HAP-1 (cell line): ENCODE measurements at regions not wholly inside any gene's neighbourhood (a gene's known extent, or its start where the extent isn't known, plus 50 kb on each side); places are given as distances from the start of the nearest gene placed in this dataset.
"Not testable (repeated sequence)": the region's sequence is repeated elsewhere in the genome, so short reads cannot be mapped to it uniquely, and the experiment has no call there.

Source experiments
- DNase-seq, 2 experiments: peaks; one replicate each; pipeline ENCODE4 v3.0.0-alpha.2; 2016 to 2020; ENCODE audit warnings: low spot score in 2 of 2
- H3K27me3 ChIP-seq: fragments of 250-450 bp; sonication (Bioruptor Pico); 2 replicates; pipeline ENCODE4 v1.5.1; 2020; ENCODE audit warnings: low read depth, mild to moderate bottlenecking, moderate library complexity
- H3K36me3 ChIP-seq: fragments of 250-450 bp; sonication (Bioruptor Pico); replicated peaks from 2 replicates; pipeline ENCODE4 v1.5.1; 2020; ENCODE audit warnings: mild to moderate bottlenecking
- H3K4me1 ChIP-seq: fragments of 250-450 bp; sonication (Bioruptor Pico); 2 replicates; pipeline ENCODE4 v1.5.1; 2020; ENCODE audit warnings: mild to moderate bottlenecking
- H3K4me3 ChIP-seq: fragments of 250-450 bp; sonication (Bioruptor Pico); 2 replicates; pipeline ENCODE4 v1.5.1; 2020; ENCODE audit warnings: mild to moderate bottlenecking, moderate library complexity
- H3K9me3 ChIP-seq: fragments of 250-450 bp; sonication (Bioruptor Pico); 2 replicates; pipeline ENCODE4 v1.5.1; 2020; ENCODE audit warnings: mild to moderate bottlenecking, moderate library complexity
- in situ Hi-C: fragments of 300-500 bp; cut with MboI; formaldehyde crosslinking; loops from 3 replicates; pipeline ENCODE4 v1.14.3; 2020; ENCODE audit warnings: low sequenced_read_pairs, inconsistent platforms, mixed read lengths

DNA sequence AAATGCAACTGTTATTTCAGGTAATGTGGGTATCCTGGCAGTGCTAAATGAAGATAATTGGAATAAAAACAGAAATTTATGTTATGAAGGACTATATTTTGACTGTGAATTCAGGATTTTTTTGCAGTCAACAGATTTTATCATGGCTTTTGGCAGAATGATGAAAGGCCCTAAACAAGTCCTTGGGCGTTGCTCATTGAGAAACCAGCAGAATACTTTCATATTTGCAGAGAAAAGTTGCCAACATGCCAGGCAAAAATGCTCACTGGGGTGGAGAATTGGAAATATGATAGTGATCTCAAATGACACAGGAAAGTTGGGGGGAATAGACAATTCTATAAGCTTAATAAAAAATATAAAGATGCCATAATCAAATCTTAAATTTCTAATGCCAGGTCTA lies 121.1 kb downstream of the GPR85 start:
- no peaks in the 10 kb centered on the region for H3K4me1 ChIP-seq
- DNase-seq, result no peak
- no peak overlapping the region for H3K4me3 ChIP-seq
- in situ Hi-C loops, result no loop called here
- no peaks in the 10 kb centered on the region for H3K36me3 ChIP-seq
- no peaks in the 10 kb centered on the region for H3K27me3 ChIP-seq
- H3K9me3 ChIP-seq, result no peaks in the 10 kb centered on the region

DNA sequence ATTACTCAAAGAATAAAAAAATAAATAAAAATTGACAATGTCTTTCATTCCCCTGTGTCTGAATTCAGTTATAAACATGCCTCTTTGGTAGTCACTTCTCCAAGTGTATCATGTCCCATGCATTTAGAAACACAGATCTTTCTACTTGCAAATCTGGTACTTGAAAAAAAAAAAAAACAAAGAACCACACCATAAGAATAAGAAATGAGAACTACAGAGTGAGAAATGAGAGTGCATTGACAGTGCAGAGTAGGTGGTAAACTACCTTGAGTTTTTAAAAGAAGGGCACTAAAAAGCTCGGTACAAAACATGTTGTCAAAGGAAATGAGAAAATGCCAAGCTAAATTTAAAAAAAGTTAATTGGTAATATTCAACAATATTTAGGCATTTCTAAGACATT lies 123.0 kb downstream of the GPR85 start:
- DNase-seq, result no peak
- Histone ChIP-seq H3K9me3 (no peaks in the 10 kb centered on the region), H3K36me3 (no peaks in the 10 kb centered on the region), H3K27me3 (no peaks in the 10 kb centered on the region), H3K4me3 (no peak overlapping the region), H3K4me1 (no peaks in the 10 kb centered on the region)
- in situ Hi-C loops, result no loop called here

DNA sequence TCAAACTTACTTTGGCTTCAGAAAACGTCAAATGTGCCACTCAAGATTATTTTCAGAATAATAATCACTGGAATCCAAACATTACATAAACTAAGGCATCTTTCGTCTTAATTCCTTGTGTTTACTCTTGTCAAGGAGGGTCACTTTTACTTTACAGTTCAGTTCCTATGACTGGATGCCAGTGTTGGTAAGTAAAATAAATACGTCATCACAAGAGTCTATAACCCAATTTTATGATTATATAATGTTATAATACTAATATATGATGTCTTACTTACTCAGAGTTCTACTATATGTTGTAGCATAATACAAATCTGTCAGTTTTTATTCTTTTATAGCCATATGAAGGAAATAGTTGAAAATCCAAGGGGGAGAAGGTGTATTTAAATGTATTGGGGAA lies 123.8 kb downstream of the GPR85 start:
- no peaks in the 10 kb centered on the region for H3K9me3 ChIP-seq
- no peak for DNase-seq
- no peaks in the 10 kb centered on the region for H3K4me1 ChIP-seq
- H3K27me3 ChIP-seq, result no peaks in the 10 kb centered on the region
- H3K4me3 ChIP-seq, result no peak overlapping the region
- in situ Hi-C loops, result no loop called here
- no peaks in the 10 kb centered on the region for H3K36me3 ChIP-seq

DNA sequence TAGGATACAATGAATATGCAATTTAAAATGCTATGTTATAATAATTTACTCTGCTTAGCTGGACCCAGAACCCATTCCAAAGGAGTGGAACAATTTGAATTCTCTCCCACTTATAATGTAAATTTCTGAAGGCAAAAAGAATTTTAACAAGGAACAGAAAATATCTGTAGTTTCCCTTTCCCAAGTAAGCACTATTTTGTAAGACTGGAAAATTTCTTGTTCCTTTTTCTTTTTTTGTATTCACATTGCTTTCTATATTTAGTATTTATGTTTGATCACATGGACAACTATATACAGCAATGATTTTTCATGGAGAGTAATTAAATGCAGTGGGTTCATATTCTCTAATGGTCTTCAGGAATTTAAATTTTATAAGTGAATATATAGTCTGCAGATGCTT lies 127.4 kb downstream of the GPR85 start:
- Histone ChIP-seq H3K4me3 (no peak overlapping the region), H3K36me3 (no peaks in the 10 kb centered on the region), H3K9me3 (no peaks in the 10 kb centered on the region), H3K27me3 (no peaks in the 10 kb centered on the region), H3K4me1 (no peaks in the 10 kb centered on the region)
- in situ Hi-C loops, result no loop called here
- no peak for DNase-seq

DNA sequence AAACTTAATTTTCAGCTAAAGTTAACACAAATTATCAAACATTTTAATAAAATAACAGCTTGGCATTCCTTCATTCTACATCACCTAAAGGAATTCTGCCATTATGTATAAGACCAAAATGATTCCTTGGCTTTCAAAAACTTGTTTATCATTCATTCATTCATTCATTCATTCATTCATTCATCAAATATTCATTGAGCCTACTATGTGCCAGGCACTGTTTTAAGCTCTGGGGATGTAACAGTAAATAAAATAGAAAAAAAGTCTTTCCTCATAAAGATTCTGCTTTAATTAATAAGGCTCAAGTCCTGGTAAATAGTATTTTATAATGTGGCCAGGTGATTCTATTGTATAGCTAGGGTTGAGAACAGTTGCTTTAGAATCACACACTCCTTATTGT lies 127.9 kb downstream of the GPR85 start:
- Histone ChIP-seq H3K27me3 (no peaks in the 10 kb centered on the region), H3K4me1 (no peaks in the 10 kb centered on the region), H3K9me3 (no peaks in the 10 kb centered on the region), H3K36me3 (no peaks in the 10 kb centered on the region), H3K4me3 (no peak overlapping the region)
- DNase-seq, result no peak
- in situ Hi-C loops, result no loop called here

DNA sequence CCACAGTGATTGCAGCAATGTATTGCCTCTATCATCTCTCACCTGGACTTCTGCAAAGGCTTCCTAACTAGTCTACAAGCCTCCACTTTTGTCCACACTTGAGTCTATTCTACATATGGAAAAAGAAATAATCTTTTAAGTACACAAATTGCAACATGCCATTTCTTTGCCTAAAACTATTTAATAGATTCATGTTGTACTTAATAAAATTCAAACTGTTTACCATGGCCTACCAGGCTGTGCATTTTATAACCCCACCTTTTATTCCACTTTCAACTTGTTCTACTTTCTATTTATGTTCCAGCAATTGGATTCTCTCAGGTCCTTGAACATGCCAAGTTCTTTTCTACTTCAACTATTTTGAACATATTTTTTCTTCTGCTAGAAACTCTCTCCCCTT lies 128.7 kb downstream of the GPR85 start:
- Histone ChIP-seq H3K36me3 (no peaks in the 10 kb centered on the region), H3K4me3 (no peak overlapping the region), H3K4me1 (no peaks in the 10 kb centered on the region), H3K9me3 (no peaks in the 10 kb centered on the region), H3K27me3 (no peaks in the 10 kb centered on the region)
- in situ Hi-C loops, result no loop called here
- no peak for DNase-seq

DNA sequence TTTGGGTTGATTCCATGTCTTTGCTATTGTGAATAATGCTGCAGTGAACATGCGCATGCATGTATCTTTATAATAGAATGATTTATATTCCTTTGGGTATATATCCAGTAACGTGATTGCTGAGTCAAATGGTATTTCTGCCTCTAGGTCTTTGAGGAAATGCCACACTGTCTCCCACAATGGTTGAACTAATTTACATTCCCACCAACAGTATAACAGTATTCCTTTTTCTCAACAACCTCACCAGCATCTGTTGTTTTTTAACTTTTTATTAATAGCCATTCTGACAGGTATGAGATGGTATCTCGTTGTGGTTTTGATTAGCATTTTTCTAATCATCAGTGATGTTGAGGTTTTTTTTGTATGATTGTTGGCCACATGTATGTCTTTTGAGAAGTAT lies 133.6 kb downstream of the GPR85 start:
- in situ Hi-C loops, H3K4me1 ChIP-seq, H3K36me3 ChIP-seq, H3K4me3 ChIP-seq, H3K27me3 ChIP-seq, DNase-seq, H3K9me3 ChIP-seq: not testable (repeated sequence)

DNA sequence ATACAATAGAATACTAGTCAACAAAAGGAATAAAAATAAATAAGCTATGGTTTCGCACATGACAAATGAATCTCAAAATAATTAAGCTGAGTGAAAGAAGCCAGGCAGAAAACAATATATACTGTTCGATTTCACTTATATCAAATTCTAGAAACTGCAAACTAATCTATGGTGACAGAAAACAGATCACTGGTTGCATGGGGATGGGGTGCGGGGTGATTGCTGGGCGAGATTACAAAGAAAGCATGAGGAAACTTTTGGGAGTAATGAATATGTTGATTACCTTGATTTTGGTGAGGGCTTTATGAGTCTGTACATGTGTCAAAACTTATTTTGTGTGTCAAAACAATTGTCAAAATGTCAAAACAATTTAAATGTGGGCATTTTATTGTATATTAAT lies 135.6 kb downstream of the GPR85 start:
- H3K9me3 ChIP-seq, result no peaks in the 10 kb centered on the region
- H3K36me3 ChIP-seq, result no peaks in the 10 kb centered on the region
- H3K27me3 ChIP-seq, result no peaks in the 10 kb centered on the region
- no peaks in the 10 kb centered on the region for H3K4me1 ChIP-seq
- H3K4me3 ChIP-seq, result no peak overlapping the region
- DNase-seq, result no peak
- in situ Hi-C loops, result no loop called here

DNA sequence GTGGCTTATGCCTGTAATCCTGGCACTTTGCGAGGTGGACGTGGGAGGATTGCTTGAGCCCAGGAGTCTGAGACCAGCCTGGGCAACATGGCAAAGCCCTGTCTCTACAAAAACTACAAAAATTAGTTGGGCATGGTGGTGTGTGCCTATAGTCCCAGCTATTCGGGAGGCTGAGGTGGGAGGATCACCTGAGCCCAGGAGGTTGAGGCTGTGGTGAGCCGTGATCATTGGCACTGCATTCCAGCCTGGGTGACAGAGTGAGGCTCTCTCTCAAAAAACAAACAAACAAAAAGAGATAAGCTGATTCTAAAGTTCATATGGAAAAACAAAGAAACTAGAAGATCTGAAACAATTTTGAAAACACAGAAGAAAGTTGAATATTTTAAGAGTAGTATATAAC lies 136.9 kb downstream of the GPR85 start:
- H3K36me3 ChIP-seq, H3K4me1 ChIP-seq, DNase-seq, H3K4me3 ChIP-seq, H3K27me3 ChIP-seq, in situ Hi-C loops, H3K9me3 ChIP-seq: not testable (repeated sequence)

DNA sequence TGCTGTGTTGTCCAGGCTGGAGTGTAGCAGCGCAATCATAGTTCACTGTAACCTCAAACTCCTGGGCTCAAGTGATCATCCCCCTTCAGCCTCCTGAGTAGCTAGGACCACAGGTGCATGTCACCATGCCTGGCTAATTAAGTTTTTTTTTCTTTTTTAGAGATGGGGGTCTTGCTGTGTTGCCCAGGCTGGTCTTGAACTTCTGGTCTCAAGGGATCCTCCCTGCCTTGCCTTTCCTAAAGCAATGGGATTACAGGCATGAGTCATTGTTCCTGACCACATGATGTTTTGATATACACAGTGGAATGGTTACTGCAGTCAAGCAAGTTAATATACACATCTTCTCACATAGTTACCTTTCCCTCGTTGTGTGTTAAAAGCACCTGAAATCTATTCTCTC lies 140.3 kb downstream of the GPR85 start:
- in situ Hi-C loops, result no loop called here
- Histone ChIP-seq H3K36me3 (no peaks in the 10 kb centered on the region), H3K4me3 (no peak overlapping the region), H3K9me3 (no peaks in the 10 kb centered on the region), H3K4me1 (no peaks in the 10 kb centered on the region), H3K27me3 (no peaks in the 10 kb centered on the region)
- DNase-seq, result no peak

DNA sequence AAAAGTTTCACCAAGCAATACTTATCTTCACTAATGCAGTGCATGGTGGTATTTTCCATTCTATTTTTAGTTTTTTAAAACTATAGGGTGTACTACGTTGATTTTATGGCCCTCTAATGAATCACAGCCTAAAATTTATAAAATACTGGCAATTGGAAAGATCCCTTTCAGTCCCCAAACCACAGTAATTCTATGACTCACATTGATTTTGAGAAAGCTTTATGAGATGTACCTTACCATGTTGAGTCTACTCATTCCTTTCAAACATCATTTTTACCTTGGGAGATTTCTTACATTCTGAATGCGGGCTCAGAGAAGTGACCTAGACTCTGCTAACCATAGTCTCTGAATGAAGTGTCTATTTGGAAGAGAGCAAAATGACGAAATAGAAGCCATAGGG lies 141.6 kb downstream of the GPR85 start:
- Histone ChIP-seq H3K4me1 (peaks cover 4% of the 10 kb centered on the region; the same call in 1 of the 2 replicates), H3K27me3 (no peaks in the 10 kb centered on the region), H3K9me3 (no peaks in the 10 kb centered on the region), H3K36me3 (no peaks in the 10 kb centered on the region), H3K4me3 (no peak overlapping the region)
- DNase-seq, result no peak
- in situ Hi-C loops, result no loop called here

DNA sequence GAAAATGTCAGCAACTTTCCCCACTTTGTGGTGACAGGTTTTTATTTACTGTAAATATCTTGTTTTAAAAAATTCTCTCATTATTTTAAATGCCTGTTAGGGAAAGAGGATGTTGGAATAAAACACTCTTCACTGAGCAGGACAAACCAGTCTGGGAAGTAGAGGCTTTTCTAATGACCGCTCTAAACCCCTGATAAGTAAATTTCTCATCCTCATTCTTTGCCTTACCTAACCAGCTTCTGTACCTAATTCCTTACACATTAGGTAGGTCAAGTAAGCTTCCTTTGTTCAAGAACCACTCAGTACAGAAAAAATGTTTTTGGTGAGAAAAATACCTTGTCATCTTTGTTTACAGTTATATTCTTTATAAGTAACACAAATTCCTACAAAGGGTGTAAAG lies 143.6 kb downstream of the GPR85 start:
- H3K9me3 ChIP-seq, result no peaks in the 10 kb centered on the region
- H3K4me1 ChIP-seq, result peaks cover 8% of the 10 kb centered on the region; the same call in 1 of the 2 replicates
- no peak overlapping the region for H3K4me3 ChIP-seq
- H3K36me3 ChIP-seq, result no peaks in the 10 kb centered on the region
- no peak for DNase-seq
- in situ Hi-C loops, result no loop called here
- H3K27me3 ChIP-seq, result no peaks in the 10 kb centered on the region

DNA sequence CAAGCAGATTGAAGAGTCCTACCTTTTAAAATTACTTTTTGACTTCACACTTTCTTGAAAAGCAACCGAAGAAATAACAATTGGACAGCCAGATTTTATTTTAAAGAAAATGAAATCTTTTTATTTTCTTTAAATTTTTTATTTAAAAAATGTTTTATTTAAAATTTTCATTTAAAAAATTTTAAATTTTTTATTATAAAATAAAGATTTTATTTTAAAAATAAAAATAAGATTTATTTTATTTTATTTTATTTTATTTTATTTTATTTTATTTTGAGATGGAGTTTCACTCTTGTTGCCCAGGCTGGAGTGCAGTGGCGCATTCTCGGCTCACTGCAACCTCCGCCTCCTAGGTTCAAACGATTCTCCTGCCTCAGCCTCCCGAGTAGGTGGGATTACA lies 144.5 kb downstream of the GPR85 start:
- in situ Hi-C loops, H3K27me3 ChIP-seq, H3K4me3 ChIP-seq, H3K36me3 ChIP-seq, H3K9me3 ChIP-seq, DNase-seq: not testable (repeated sequence)
- H3K4me1 ChIP-seq, result peaks cover 15% of the 10 kb centered on the region

DNA sequence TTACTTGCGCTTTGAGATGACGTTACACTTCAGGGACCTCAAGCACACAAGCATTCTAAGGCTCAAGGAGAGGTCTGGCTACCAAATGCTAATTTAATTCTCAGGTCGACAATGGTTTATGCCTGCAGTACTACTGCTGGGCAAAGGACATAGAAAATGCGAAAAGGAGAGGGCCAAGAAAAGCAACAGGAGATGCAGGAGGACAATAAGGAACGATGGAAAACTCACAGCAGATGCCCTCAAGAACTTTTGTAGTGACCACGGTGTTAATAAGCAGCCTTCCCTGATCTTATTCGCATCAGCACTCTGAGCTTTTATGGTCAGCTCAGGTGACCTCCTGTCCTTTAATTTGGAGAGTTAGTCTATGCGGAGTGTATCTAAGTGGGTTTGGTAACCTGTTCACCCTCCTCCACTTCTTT lies 146.3 kb downstream of the GPR85 start:
- Histone ChIP-seq H3K4me1 (peaks cover 16% of the 10 kb centered on the region), H3K27me3 (no peaks in the 10 kb centered on the region), H3K9me3 (no peaks in the 10 kb centered on the region), H3K36me3 (no peaks in the 10 kb centered on the region), H3K4me3 (peak overlapping the region; percentile 87)
- in situ Hi-C loops, result no loop called here
- no peak for DNase-seq

DNA sequence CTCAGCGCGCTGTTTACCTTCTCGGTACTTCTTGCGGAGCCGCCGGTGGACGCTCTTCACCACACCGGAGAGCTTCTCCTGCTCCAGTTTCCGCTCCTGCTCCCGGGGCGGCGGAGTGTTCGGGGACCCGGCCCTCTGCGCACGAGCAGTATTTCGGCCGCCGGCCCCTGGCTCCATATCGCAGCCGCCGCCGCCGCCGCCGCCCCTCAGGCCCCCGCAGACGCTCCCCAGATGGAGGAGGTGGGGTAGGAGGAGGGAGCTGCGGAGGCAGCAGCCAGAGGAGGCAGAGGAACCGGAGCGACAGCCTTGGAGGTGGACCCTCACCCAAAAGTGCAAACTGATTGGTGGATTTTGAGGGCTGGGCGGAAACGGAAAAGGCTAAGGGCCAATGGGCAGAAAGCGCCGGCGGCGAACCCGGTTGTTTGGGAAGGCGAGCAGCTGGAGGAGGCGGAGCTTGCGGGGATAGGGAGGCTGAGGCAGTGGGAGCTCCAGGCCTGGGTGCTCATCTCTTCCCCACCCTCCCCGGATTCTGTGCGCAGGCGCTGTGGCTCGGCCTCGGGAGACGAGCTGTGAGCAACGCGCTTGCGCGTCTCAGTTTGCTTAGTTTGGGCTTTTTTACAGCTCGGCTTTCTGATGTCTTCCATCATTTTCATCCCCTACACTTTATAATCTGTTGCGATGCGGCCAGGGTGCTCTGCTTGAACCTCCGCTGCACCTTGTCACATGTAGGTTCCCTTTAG lies 146.9 kb downstream of the GPR85 start:
- H3K9me3 ChIP-seq, result no peaks in the 10 kb centered on the region
- in situ Hi-C loops, result no loop called here
- peak; percentile 97 to 100 for DNase-seq
- H3K4me1 ChIP-seq, result peaks cover 16% of the 10 kb centered on the region
- no peaks in the 10 kb centered on the region for H3K27me3 ChIP-seq
- H3K36me3 ChIP-seq, result no peaks in the 10 kb centered on the region
- peak overlapping the region; percentile 87 for H3K4me3 ChIP-seq
